ENCODE measurements at regions not wholly inside any gene's neighbourhood (a gene's known extent, or its start where the extent isn't known, plus 50 kb on each side); places are given as distances from the start of the nearest gene placed in this dataset.

GRCh38 chr2:105959357-105959756 is 214.6 kb downstream of the NCK2 start:
- Histone ChIP-seq H3K9me2 (ENCODE audit: insufficient read depth, low read length) (no peaks in the 10 kb centered on the region), H4K20me1 (ENCODE audit: insufficient read depth, low read length) (no peaks in the 10 kb centered on the region), H2AFZ (ENCODE audit: low read length) (no peak overlapping the region), H3K4me2 (ENCODE audit: low read length) (no peak overlapping the region), H3K9me3 (ENCODE audit: low read length) (no peaks in the 10 kb centered on the region), H3K4me1 (ENCODE audit: insufficient read depth, low read length, poor library complexity, severe bottlenecking) (no peaks in the 10 kb centered on the region), H3K36me3 (ENCODE audit: insufficient read depth, low read length) (no peaks in the 10 kb centered on the region), H3K79me2 (ENCODE audit: insufficient read depth, low read depth, low read length) (no peaks in the 10 kb centered on the region), H3K27ac (ENCODE audit: low read depth, low read length, poor library complexity, severe bottlenecking) (no peak overlapping the region), H3K4me3 (ENCODE audit: low read depth, low read length, poor library complexity, severe bottlenecking) (no peak overlapping the region)
- TF ChIP-seq CTCF (conservative IDR thresholded peaks at IDR 0.05; ENCODE audit: low read length) = no peak
- TF ChIP-seq EZH2phosphoT487 (IDR thresholded peaks at IDR 0.05; ENCODE audit: borderline replicate concordance, low read depth, low read length) = no peak
- DNase-seq (ENCODE audit: low spot score) = no peak
- no TSS peak for BruUV-seq (replicated peaks)
- ChIA-PET POLR2A (no interaction called here), CTCF (ENCODE audit: unreplicated experiment) (no interaction called here)
- intact Hi-C loops (cut with micrococcal nuclease; ENCODE audit: unreplicated experiment) = no loop called here

- Histone ChIP-seq H3K9me3 (ENCODE audit: low read length) (no peaks in the 10 kb centered on the region), H3K27ac (ENCODE audit: low read depth, low read length, poor library complexity, severe bottlenecking) (no peak overlapping the region), H2AFZ (ENCODE audit: low read length) (no peak overlapping the region), H3K79me2 (ENCODE audit: insufficient read depth, low read depth, low read length) (no peaks in the 10 kb centered on the region), H3K9me2 (ENCODE audit: insufficient read depth, low read length) (no peaks in the 10 kb centered on the region), H3K36me3 (ENCODE audit: insufficient read depth, low read length) (no peaks in the 10 kb centered on the region), H3K4me2 (ENCODE audit: low read length) (no peak overlapping the region), H3K4me3 (ENCODE audit: low read depth, low read length, poor library complexity, severe bottlenecking) (no peak overlapping the region), H4K20me1 (ENCODE audit: insufficient read depth, low read length) (no peaks in the 10 kb centered on the region), H3K4me1 (ENCODE audit: insufficient read depth, low read length, poor library complexity, severe bottlenecking) (no peaks in the 10 kb centered on the region)
- TF ChIP-seq CTCF (conservative IDR thresholded peaks at IDR 0.05; ENCODE audit: low read length) (no peak), EZH2phosphoT487 (IDR thresholded peaks at IDR 0.05; ENCODE audit: borderline replicate concordance, low read depth, low read length) (no peak)
- no peak for DNase-seq (ENCODE audit: low spot score)
- ChIA-PET CTCF (ENCODE audit: unreplicated experiment) (no interaction called here), POLR2A (no interaction called here)
- intact Hi-C loops (cut with micrococcal nuclease; ENCODE audit: unreplicated experiment) = no loop called here
- BruUV-seq (replicated peaks) = no TSS peak
Measured at GRCh38 chr2:105954891-105955290, 210.2 kb downstream of the NCK2 start.

GRCh38 chr2:105953942-105954341 is 209.2 kb downstream of the NCK2 start:
- BruUV-seq (replicated peaks) = no TSS peak
- no peaks in the 10 kb centered on the region for H3K36me3 ChIP-seq (ENCODE audit: insufficient read depth, low read length)
- H3K4me2 ChIP-seq (ENCODE audit: low read length) = no peak overlapping the region
- no peak for DNase-seq (ENCODE audit: low spot score)
- H3K4me3 ChIP-seq (ENCODE audit: low read depth, low read length, poor library complexity, severe bottlenecking) = no peak overlapping the region
- H3K9me3 ChIP-seq (ENCODE audit: low read length) = no peaks in the 10 kb centered on the region
- no peak for TF ChIP-seq CTCF (conservative IDR thresholded peaks at IDR 0.05; ENCODE audit: low read length)
- TF ChIP-seq EZH2phosphoT487 (IDR thresholded peaks at IDR 0.05; ENCODE audit: borderline replicate concordance, low read depth, low read length) = no peak
- H4K20me1 ChIP-seq (ENCODE audit: insufficient read depth, low read length) = no peaks in the 10 kb centered on the region
- no peak overlapping the region for H2AFZ ChIP-seq (ENCODE audit: low read length)
- POLR2A ChIA-PET = no interaction called here
- H3K27ac ChIP-seq (ENCODE audit: low read depth, low read length, poor library complexity, severe bottlenecking) = no peak overlapping the region
- intact Hi-C loops (cut with micrococcal nuclease; ENCODE audit: unreplicated experiment) = no loop called here
- H3K9me2 ChIP-seq (ENCODE audit: insufficient read depth, low read length) = no peaks in the 10 kb centered on the region
- H3K4me1 ChIP-seq (ENCODE audit: insufficient read depth, low read length, poor library complexity, severe bottlenecking) = no peaks in the 10 kb centered on the region
- no peaks in the 10 kb centered on the region for H3K79me2 ChIP-seq (ENCODE audit: insufficient read depth, low read depth, low read length)
- CTCF ChIA-PET (ENCODE audit: unreplicated experiment) = no interaction called here
